ENCODE measurements at regions not wholly inside any gene's neighbourhood (a gene's known extent, or its start where the extent isn't known, plus 50 kb on each side); places are given as distances from the start of the nearest gene placed in this dataset.
A peak's percentile ranks its signal among the peaks of the same experiment; 100 is the strongest.
"Not testable (repeated sequence)": the region's sequence is repeated elsewhere in the genome, so short reads cannot be mapped to it uniquely, and the experiment has no call there.

- DNase-seq (ENCODE audit: insufficient read length, low spot score), result no peak
- no peak for FAIRE-seq
Observed at GRCh38 chr20:53823121-53823764, 229.6 kb upstream of the ZNF217 start.

GRCh38 chr20:53822534-53822933 lies 228.9 kb upstream of the ZNF217 start:
- DNase-seq (ENCODE audit: insufficient read length, low spot score) (no peak), FAIRE-seq (no peak)
- no peak for TF ChIP-seq TAF1 (IDR thresholded peaks at IDR 0.05; ENCODE audit: low read depth, low read length)
- no peak for TF ChIP-seq POLR2A (IDR thresholded peaks at IDR 0.05; ENCODE audit: low read depth, low read length)
- TF ChIP-seq SPI1 (IDR thresholded peaks at IDR 0.05; ENCODE audit: low read depth, low read length), result no peak
- no peak for TF ChIP-seq PAX5 (IDR thresholded peaks at IDR 0.05; ENCODE audit: insufficient read depth, low read length, severe bottlenecking)
- no peak for TF ChIP-seq POLR2AphosphoS5 (IDR thresholded peaks at IDR 0.05; ENCODE audit: low read depth, low read length)
- no peak for TF ChIP-seq POU2F2 (IDR thresholded peaks at IDR 0.05; ENCODE audit: low read depth, low read length)

More at GRCh38 chr20:53823121-53823764, 229.6 kb upstream of the ZNF217 start:
- TF ChIP-seq PAX5 (IDR thresholded peaks at IDR 0.05; ENCODE audit: insufficient read depth, low read length, severe bottlenecking) (no peak), POLR2A (IDR thresholded peaks at IDR 0.05; ENCODE audit: low read depth, low read length) (no peak), TAF1 (IDR thresholded peaks at IDR 0.05; ENCODE audit: low read depth, low read length) (no peak), POLR2AphosphoS5 (IDR thresholded peaks at IDR 0.05; ENCODE audit: low read depth, low read length) (no peak), POU2F2 (IDR thresholded peaks at IDR 0.05; ENCODE audit: low read depth, low read length) (no peak), SPI1 (IDR thresholded peaks at IDR 0.05; ENCODE audit: low read depth, low read length) (no peak)

GRCh38 chr20:53819973-53820451 lies 226.4 kb upstream of the ZNF217 start:
- no peak for FAIRE-seq
- TF ChIP-seq PAX5 (IDR thresholded peaks at IDR 0.05; ENCODE audit: insufficient read depth, low read length, severe bottlenecking), result no peak
- no peak for TF ChIP-seq POU2F2 (IDR thresholded peaks at IDR 0.05; ENCODE audit: low read depth, low read length)
- no peak for TF ChIP-seq POLR2A (IDR thresholded peaks at IDR 0.05; ENCODE audit: low read depth, low read length)
- no peak for TF ChIP-seq TAF1 (IDR thresholded peaks at IDR 0.05; ENCODE audit: low read depth, low read length)
- no peak for TF ChIP-seq SPI1 (IDR thresholded peaks at IDR 0.05; ENCODE audit: low read depth, low read length)
- no peak for TF ChIP-seq POLR2AphosphoS5 (IDR thresholded peaks at IDR 0.05; ENCODE audit: low read depth, low read length)
- DNase-seq (ENCODE audit: insufficient read length, low spot score), result no peak

GRCh38 chr20:53818457-53819177 lies 225.0 kb upstream of the ZNF217 start:
- FAIRE-seq, result no peak
- no peak for TF ChIP-seq POLR2AphosphoS5 (IDR thresholded peaks at IDR 0.05; ENCODE audit: low read depth, low read length)
- DNase-seq (ENCODE audit: insufficient read length, low spot score), result no peak

- DNase-seq (ENCODE audit: insufficient read length, low spot score); FAIRE-seq: not testable (repeated sequence)
Observed at GRCh38 chr20:53817513-53817912, 223.9 kb upstream of the ZNF217 start.

- TF ChIP-seq POLR2AphosphoS5 (IDR thresholded peaks at IDR 0.05; ENCODE audit: low read depth, low read length) (no peak), POU2F2 (IDR thresholded peaks at IDR 0.05; ENCODE audit: low read depth, low read length) (no peak), PAX5 (IDR thresholded peaks at IDR 0.05; ENCODE audit: insufficient read depth, low read length, severe bottlenecking) (no peak)
- no peak for FAIRE-seq
Observed at GRCh38 chr20:53816872-53817398, 223.3 kb upstream of the ZNF217 start.

GRCh38 chr20:53815509-53815908 lies 221.9 kb upstream of the ZNF217 start:
- TF ChIP-seq POU2F2 (IDR thresholded peaks at IDR 0.05; ENCODE audit: low read depth, low read length) (no peak), PAX5 (IDR thresholded peaks at IDR 0.05; ENCODE audit: insufficient read depth, low read length, severe bottlenecking) (no peak), POLR2AphosphoS5 (IDR thresholded peaks at IDR 0.05; ENCODE audit: low read depth, low read length) (no peak), TAF1 (IDR thresholded peaks at IDR 0.05; ENCODE audit: low read depth, low read length) (no peak), POLR2A (IDR thresholded peaks at IDR 0.05; ENCODE audit: low read depth, low read length) (no peak)
- FAIRE-seq, result no peak

More at GRCh38 chr20:53816872-53817398, 223.3 kb upstream of the ZNF217 start:
- no peak for DNase-seq (ENCODE audit: insufficient read length, low spot score)

GRCh38 chr20:53814060-53814459 lies 220.4 kb upstream of the ZNF217 start:
- TF ChIP-seq PAX5 (IDR thresholded peaks at IDR 0.05; ENCODE audit: insufficient read depth, low read length, severe bottlenecking) (no peak), POLR2AphosphoS5 (IDR thresholded peaks at IDR 0.05; ENCODE audit: low read depth, low read length) (no peak), SPI1 (IDR thresholded peaks at IDR 0.05; ENCODE audit: low read depth, low read length) (no peak), POU2F2 (IDR thresholded peaks at IDR 0.05; ENCODE audit: low read depth, low read length) (no peak), POLR2A (IDR thresholded peaks at IDR 0.05; ENCODE audit: low read depth, low read length) (no peak), TAF1 (IDR thresholded peaks at IDR 0.05; ENCODE audit: low read depth, low read length) (no peak)
- FAIRE-seq (peak; percentile 87), DNase-seq (ENCODE audit: insufficient read length, low spot score) (no peak)

More at GRCh38 chr20:53815509-53815908, 221.9 kb upstream of the ZNF217 start:
- DNase-seq (ENCODE audit: insufficient read length, low spot score), result no peak

- FAIRE-seq, result no peak
- no peak for DNase-seq (ENCODE audit: insufficient read length, low spot score)
- TF ChIP-seq POLR2AphosphoS5 (IDR thresholded peaks at IDR 0.05; ENCODE audit: low read depth, low read length), result no peak
- no peak for TF ChIP-seq POLR2A (IDR thresholded peaks at IDR 0.05; ENCODE audit: low read depth, low read length)
- TF ChIP-seq POU2F2 (IDR thresholded peaks at IDR 0.05; ENCODE audit: low read depth, low read length), result no peak
- TF ChIP-seq SPI1 (IDR thresholded peaks at IDR 0.05; ENCODE audit: low read depth, low read length), result no peak
- no peak for TF ChIP-seq PAX5 (IDR thresholded peaks at IDR 0.05; ENCODE audit: insufficient read depth, low read length, severe bottlenecking)
- no peak for TF ChIP-seq TAF1 (IDR thresholded peaks at IDR 0.05; ENCODE audit: low read depth, low read length)
Observed at GRCh38 chr20:53813636-53814035, 220.0 kb upstream of the ZNF217 start.

GRCh38 chr20:53811577-53811976 lies 217.9 kb upstream of the ZNF217 start:
- FAIRE-seq, result no peak
- DNase-seq (ENCODE audit: insufficient read length, low spot score), result no peak
- TF ChIP-seq POLR2AphosphoS5 (IDR thresholded peaks at IDR 0.05; ENCODE audit: low read depth, low read length) (no peak), TAF1 (IDR thresholded peaks at IDR 0.05; ENCODE audit: low read depth, low read length) (no peak), SPI1 (IDR thresholded peaks at IDR 0.05; ENCODE audit: low read depth, low read length) (no peak), PAX5 (IDR thresholded peaks at IDR 0.05; ENCODE audit: insufficient read depth, low read length, severe bottlenecking) (no peak), POLR2A (IDR thresholded peaks at IDR 0.05; ENCODE audit: low read depth, low read length) (no peak), POU2F2 (IDR thresholded peaks at IDR 0.05; ENCODE audit: low read depth, low read length) (no peak)
